HG02970 (cell line): ENCODE measurements at regions not wholly inside any gene's neighbourhood (a gene's known extent, or its start where the extent isn't known, plus 50 kb on each side); places are given as distances from the start of the nearest gene placed in this dataset.
A peak's percentile ranks its signal among the peaks of the same experiment; 100 is the strongest.
"Not testable (repeated sequence)": the region's sequence is repeated elsewhere in the genome, so short reads cannot be mapped to it uniquely, and the experiment has no call there.

Experiments
- ATAC-seq: cut with Tn5 transposase; IDR thresholded peaks from one replicate; pipeline ENCODE4 v1.9.1; 2021; ENCODE audit warnings: mild to moderate bottlenecking, moderate library complexity, moderate number of reproducible peaks; ENCODE audit not compliant: unreplicated experiment, low FRiP score

DNA sequence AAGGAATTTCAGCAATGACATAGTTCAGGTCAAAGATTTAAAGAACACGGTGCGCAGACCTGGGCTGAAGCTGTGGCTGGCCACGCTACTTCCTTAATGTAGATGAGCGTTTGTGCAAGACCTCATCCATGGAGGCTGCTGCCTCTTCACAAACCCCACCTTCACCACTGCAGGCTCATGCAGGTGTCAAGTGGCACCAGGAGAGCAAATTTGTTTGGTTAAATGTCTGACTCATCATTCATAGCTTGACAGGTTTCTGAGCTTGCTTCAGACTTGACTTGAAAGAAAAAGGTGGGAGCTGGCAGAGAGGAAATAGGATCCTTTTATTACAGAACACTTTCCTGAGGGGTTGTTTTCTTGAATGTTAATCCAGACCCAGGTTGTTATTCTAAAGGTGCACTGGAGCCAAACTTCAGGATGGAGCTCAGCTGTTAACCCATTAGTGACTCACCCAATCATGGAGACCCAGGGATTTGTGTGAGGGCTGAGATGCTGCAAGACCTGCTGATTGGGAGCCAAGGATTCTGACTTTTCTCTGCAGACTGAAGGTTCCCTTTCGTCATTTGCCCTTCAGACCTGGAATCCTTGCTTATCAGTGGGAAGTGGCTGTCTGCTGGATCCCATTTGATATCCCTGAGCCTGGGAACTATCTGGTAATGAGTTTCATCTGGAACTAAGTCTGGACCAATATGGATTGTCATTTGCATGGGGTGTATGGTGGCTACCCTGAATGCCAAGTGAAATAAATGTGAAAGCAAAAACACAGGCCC, 315.3 kb downstream of the PTTG2 start:
- ATAC-seq: no peak

DNA sequence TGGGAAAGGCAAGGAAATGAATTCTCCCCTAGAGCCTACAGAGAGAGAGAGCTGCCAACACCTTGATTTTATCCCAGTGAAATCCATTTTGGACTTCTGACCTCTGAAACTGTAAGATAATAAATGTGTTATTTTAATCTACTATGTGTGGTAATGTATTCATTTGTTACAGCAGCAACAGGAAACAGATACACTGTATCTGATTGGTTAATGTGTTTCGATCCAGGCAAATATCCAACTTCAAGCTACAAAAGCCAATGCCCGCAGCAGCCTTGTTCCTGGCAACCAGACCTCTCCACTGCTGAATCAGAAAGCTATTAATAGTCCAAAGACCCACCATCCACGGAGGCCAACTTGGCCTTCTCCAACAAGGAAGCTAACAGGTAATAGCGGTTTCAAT, 318.1 kb downstream of the PTTG2 start:
- ATAC-seq: no peak

DNA sequence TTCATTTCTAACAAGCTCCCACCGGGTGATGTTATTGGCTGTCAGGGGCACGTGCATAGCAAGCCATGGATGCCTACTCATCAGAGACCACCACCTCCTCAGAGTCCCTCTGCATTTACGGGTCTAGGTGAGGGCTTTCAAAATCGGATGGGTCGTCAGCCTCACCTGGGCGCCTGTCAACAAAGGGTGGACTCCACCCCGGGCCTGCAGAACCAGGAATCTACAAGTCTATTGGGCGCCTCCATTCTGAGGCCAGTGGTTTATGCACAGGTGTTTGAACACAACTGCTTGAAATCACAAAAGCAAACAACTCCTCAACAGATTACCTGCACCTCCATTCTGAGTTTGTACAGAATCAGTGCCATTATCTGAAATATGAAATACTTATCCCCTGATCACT, 318.9 kb downstream of the PTTG2 start:
- ATAC-seq: no peak

DNA sequence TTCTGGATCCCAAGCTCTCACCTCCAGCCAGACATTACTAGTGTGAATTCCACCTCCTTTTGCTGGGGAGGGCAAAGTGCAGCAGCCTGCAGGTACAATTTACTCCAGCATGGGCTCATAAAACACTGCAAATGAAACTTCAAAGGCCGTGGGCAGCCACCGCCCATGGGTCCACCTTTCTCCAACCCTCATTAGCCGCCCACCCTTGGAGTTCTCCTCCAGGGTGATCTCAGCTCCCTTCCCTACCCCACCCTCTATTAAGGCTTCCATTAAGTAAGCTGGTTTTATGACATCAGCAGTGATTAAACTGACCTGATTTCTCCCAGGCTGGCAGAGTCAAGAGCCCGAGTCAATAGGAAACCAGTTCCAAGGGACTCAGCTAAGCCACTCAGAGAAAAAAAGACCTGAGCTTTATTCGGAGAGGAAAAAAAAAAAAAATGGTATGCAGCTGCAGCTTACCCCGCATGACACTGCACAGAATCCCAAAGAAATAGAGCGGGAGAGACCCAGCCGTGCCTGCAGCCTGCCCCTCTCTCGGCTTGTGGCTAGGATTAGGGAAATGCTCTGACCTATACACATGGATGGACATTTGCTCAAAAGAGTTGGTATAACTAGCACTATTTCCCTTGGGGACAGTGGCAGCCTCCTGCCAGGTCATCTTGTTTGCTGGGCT, 319.6 kb downstream of the PTTG2 start:
- no peak for ATAC-seq

DNA sequence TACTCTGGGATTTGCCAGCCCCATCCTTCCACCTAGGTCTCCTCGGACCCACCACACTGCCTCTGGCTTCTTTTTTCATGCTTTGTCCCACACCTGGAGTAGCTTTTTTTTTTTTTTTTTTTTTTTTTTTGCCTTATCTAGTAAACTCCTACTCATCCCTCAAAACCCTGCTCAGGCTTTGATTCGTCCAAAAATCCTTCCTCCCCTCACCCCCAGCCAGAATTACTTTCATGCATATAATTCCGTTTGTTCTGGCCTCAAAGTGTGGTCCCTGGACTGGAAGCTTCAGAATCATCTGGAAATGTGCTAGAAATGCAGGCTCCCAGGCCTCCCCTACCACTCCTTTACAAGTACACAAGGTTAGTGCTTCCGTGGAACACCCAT, 320.1 kb downstream of the PTTG2 start:
- no peak for ATAC-seq

DNA sequence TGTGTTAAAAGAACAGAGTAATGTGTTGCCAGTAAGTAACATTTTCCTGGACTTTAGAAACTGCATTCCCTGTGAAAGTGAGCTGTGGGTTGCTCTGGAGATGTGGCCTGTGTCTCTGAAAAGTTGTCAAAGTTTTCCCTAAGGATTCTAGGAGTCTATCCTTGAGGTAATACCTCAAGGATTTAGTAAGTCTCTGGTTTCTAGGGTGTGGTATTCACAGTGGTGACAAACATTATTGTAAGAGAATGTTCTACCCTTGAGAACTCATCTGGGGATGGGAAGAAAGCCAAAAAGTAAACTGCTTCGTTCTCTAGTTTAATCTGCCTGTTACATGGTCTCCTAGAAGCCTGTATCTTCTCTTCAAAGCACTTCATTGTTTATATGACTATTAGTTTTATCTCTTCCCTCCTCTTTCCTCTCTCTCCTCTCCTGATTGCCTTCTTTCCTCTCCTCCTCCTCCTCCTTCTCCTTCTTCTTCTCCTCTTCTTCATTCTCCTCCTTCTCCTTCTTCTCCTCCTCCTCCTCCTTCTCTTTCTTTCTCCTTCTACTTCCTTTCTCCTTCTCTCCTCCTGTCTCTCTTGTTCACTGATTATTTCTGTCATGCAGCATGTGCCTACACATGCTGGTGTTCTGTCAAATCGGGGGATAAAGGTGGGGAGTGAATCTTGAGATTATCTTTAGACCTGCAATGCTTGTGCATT, 321.3 kb downstream of the PTTG2 start:
- ATAC-seq: no peak

DNA sequence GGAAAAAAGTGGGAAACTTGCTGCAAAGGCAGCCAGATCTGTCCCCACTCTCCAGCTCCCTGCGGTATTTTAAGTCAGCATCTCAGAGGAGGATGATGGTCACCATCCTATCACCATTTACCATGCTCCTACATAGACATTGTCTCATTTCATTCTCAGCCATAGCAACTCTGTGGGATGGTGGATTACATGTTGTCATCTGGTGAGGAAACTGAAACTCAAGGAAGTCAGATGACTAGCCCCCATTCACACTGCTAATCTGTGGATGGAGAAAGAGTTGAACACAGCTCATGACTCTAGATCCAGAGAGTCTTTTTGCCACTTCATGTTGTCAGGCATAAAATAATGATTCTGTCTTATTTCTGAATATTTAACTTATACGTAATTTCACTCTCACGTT, 323.5 kb downstream of the PTTG2 start:
- ATAC-seq: no peak

DNA sequence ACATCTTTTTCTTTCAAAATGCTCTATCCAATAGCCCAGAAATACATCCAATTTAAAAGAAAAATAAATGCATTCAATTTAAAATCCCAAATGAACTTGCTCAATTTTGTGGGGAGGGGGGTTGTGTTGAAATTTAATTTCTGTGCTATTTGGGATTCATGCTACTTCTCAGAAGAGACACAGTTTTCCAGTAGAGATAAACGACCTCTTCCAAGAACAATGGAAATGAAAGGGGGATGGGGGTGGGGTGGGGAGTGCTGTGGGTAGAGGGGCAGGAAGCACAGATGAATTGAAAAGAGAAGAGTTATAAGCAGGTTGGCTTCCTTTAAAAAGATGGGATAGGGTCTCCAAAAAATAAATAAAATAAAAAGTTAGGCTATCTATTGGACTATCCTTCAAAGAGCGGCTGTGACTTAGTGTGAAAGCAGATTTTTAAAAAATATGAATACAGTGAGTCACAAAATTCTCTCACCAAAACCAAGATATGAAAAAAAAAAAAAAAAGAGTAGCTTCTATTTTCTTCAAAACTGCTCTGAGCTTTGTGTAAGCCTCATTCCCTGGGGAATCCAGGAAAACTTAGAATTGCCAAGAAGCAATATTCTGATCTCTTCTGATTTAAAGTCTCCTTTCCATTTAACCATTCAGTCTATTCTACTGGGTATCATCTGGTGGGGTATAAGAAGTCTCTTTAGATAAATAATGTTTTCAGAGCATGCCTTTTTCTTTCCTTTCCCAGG, 324.3 kb downstream of the PTTG2 start:
- no peak for ATAC-seq

DNA sequence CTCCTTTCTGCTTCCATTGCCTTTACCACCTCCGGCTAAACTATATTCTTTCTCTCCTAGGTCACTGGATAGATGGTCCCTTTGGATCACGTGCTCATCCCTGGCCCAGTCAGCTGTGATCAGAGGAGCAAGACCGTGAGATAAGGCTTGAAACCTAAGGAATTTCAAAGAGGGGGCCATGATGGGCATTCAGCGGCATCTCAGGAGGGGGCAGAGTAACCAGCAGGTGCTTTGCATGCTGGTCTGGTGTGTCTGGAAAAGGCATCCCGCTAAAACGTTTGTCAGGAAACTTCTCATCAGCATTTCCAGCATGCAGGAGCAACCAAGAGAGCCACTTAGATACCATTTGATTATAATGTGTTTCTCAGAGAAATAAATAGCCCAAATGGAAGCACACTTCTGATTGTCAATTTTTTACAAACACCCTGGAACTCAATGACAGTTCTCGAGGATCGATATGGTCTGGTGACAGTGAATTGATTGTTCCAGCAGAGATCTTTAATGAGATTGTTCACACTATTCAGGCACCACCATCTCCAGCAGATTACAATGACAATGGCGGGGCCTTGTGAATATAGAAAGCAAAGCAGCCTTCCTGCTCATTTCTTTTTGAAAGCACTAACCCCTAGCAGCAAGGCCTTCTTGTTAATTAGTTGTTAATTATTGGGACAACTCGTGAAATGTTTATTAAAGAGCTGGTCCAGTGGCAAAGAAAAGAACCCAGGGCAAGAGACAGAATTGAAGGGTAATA, 327.1 kb downstream of the PTTG2 start:
- ATAC-seq: no peak

DNA sequence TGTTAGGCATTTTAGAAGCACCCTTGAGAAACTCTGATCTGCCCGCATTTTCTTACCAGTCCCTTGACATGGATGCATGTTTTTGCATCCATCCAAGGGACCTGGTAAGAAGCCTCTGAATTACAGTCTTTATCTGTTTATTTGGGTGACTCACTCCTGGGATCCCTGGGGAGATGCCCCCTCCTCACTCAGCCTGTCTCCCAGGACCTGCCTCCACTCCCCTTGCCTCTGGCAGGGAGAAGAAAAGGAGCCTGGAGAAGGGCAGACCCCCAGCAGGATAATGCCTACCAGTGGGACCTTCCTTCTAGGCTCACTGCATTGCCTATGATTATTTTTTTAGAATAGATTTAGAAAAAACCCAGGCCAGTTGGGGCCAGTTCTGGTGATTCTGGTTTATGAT, 329.4 kb downstream of the PTTG2 start:
- no peak for ATAC-seq

DNA sequence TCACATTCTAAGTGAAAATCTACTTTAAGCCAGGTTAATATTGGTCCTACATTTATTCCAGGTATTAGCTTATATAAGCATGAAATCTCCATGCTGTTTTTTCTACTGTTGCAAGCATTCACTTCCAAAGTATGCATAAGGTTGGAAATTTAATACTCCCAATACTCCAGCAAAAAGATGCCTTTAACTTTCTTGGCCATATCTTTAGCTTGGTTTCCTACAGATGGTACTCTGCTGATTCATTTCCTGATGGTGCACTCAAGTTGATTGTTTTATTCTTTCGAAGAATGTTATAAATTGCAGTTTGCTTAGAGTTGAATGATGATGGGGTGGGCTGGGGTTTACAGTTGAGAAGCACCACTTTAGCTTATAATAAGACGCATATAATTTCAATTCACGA, 330.2 kb downstream of the PTTG2 start:
- ATAC-seq: no peak

DNA sequence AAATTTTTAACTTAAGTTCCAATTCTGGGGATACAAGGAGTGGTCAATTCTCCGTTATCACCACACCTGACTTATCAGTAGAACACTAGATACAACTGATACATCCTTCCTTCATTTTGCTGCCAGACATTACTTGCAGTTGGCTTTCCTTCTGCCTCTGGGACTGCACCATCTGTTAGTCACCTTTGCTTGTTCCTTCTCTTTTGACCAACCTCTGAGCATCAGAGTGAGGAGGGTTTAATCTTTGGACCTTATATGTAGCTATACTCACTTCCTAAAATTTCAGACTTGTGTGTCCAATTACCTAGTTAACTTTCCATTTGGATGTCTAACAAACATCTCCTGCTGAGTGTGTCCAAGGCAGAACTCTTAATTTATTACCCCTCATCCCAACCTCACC, 330.7 kb downstream of the PTTG2 start:
- ATAC-seq: no peak

DNA sequence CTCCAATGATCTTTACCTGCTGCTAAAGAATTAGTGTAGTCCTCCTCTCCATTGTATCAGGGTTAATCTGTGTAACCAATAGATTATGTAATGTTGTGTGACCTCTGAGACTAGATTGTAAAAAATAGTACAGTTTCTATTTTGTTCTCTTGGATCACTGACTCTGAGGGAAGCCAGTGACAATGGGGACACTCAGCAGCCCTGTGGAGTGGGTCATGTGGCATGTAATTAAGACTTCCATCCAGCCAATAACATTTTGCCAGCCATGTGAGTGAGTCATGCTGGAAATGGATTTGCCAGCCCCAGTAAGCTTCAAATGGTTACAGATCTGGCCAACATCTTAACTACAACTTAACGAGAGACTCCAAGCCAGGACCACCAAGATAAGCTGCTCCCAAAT, 332.3 kb downstream of the PTTG2 start:
- ATAC-seq: no peak

DNA sequence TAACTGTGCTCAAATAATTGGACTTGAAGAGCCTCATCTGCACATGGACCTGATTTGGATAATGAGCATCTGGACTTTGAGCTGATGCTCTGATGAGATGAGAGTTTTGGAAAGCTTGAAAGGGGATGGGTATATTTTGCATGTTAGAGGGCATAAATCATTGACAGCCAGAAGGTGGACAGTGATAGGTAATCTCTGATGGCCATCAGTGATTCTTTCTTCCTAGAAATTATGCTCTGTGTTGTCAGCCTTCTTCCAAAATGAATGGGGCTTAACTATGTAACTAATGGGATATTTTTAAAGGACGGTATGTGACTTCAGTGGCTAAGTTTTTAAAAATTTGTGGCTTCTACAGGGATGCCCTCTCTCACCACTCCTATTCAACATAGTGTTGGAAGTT, 334.0 kb downstream of the PTTG2 start:
- ATAC-seq: no peak

DNA sequence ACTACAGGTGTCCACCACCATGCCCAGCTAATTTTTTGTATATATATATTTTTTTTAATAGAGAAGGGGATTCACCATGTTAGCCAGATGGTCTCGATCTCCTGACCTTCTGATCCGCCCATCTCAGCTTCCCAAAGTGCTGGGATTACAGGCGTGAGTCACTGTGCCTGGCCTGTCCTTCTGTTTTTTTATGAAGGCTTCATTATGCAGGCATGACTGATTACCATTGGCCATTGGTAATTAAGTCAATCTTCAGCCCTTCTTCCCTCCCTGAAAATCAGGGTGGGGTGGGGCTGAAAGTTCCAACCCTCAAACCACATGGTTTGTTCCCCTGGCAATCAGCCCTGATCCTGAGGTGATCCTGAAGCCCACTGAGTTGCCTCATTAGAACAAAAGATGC, 336.9 kb downstream of the PTTG2 start:
- no peak for ATAC-seq

DNA sequence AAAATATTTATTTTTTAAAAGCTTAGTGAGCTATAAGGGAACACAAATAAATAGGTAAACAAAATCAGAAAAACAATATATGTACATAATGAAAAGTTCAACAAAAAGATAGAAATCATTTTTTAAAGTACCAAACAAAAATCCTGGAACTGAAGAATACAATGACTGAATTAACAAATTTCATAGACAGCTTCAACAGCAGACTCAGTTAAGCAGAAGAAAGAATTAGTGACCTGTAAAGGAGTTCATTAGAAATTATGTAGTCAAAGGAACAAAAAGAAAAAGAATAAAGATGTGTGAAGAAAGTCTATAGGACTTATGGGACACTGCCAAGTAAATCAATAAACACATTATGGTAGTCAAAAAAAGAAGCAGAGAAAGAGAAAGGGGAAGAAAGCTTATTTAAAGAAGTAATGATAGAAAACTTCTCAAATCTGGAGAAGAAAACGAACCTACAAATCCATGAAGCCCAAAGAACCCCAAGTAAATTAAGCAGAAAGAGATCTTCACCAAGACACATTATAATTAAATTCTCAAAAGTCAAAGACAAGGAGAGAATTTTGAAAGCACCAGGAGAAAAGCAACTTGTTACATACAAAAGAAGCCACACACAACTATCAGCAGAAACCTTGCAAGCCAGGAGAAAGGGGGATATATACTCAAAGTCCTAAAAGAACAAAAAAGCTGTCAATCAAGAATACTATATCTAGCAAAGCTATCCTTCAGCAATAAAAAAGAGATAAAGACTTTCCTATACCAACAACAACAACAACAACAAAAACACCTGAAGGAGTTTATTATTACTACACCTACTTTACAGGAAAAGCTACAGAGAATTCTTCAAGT, 338.9 kb downstream of the PTTG2 start:
- no peak for ATAC-seq

DNA sequence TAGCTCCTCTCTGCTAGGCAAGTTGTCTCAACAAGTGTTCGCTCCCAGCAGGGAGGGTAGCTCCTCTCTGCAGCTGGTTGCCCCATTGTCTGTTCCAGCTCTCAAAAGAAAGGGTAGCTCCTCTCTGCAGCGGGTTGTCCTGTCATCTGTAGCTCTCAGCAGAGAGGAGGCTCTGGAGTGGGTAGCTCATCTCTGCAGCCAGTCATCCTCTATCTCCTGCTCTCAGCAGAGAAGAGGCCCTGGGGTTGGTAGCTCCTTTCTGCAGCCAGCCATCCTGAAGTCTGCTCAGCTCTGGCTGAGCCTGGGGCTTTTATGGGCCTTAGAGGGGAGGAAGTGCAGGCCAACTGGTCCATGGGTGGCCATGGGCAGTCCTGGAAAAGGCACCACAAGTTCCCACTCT, 342.7 kb downstream of the PTTG2 start:
- ATAC-seq: no peak

DNA sequence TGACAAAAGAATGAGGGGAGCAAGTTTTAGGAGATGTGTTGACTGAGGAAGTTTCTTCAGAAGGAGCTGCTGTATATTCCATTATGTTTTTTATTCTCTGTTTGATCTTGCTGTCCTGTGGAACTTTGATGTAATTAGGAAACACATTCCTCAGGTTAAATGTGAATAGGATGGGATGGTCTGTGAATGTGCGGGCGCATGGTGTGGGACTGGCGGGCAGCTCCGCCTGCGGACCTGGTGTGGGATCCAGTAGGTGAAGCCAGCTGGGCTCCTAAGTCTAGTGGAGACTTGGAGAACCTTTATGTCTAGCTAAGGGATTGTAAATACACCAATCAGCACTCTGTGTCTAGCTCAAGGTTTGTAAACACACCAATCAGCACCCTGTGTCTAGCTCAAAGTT, 344.3 kb downstream of the PTTG2 start:
- not testable (repeated sequence) for ATAC-seq

DNA sequence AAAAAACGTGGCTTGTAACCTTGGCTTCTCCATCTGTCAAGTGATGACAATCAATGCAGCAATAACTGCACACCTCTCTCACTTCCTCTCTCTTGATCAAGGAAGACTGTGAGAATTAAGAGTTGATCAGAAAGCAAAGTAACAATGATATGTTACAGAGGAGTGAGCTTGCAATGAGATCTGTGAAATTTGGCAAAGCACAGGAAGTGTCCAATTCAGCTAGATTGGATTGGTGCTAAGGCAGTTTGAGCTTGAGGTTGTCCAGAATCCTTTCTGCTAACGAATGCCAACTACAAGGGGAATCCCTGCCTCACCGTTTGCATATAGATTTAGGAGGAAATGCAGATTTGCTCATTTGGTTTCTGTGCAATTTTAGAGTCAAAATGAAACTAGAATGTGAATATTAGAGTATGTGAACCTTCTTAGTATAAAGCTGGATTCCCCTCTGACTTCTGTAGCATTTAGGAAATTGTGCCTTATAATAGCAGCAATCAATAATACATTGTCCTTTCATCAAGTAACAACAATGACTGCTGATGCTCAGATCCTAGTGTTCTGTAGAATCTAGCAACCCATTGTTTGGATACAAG, 346.4 kb downstream of the PTTG2 start:
- ATAC-seq: peak; percentile 67
